ENCODE measurements at regions not wholly inside any gene's neighbourhood (a gene's known extent, or its start where the extent isn't known, plus 50 kb on each side); places are given as distances from the start of the nearest gene placed in this dataset.
"Not testable (repeated sequence)": the region's sequence is repeated elsewhere in the genome, so short reads cannot be mapped to it uniquely, and the experiment has no call there.

DNA sequence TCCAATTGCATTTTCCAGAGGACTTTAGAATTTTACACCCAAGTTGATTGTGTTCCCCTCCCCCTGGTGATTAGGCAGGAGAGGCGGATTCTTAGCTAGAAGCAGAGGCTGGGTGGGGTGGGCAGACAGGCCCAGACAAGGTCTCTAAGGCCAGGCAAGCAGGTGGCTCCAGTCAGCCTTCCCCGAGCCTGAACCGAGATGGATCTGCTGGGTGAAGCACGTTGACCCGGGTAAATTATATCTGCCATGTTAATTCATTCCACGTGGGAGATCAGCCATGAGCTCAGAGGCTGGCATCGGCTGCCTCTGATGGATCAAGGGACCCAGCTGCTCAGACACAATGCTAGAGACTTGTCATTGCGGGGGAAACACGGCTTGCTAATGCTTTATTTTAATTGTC lies 159.5 kb upstream of the MAFB start:
- no peak for FAIRE-seq

DNA sequence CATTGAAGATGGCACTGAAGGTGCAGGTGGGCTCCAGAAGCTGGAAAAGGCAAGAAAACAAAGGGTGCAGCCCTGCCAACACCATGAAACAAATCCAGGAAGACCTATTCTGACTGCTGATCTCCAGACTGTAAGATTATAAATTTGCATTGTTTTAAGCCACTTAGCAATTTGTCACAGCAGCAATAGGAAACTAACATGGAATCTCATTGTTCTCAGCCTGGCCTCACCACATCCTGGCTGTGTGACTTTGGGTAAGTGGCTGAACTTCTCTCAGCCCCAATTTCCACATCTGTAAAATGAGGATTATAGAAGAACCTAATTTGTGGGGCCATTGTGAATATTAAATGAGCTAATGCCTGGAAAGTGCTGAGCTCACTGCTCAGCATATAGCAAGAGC lies 160.4 kb upstream of the MAFB start:
- DNase-seq (ENCODE audit: insufficient read length, low spot score) (no peak), FAIRE-seq (no peak)

More for the DNA sequence above, 159.5 kb upstream of the MAFB start:
- DNase-seq (ENCODE audit: insufficient read length, low spot score), result no peak

GRCh38 chr20:40851051-40851450 lies 162.0 kb upstream of the MAFB start:
- DNase-seq (ENCODE audit: insufficient read length, low spot score) (no peak), FAIRE-seq (no peak)

DNA sequence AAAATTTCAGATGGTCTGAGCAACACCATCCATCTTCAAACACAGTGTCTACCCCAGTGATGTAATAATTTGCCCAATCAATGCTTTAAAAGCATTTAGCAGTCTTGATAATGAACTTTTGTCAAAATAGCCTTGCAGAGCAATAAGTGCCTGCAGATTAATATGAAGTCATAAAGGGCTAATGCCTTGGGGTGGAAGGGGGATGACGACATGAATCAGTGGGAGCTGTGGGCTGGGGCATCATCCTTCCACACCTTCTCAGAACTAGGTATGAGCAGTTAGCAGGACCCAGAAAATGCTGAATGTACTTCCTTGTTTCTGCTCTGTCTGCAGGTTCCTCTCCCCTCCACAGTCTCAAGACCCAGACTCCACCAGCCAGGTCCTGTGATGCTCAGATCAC lies 166.2 kb upstream of the MAFB start:
- DNase-seq (ENCODE audit: insufficient read length, low spot score) (no peak), FAIRE-seq (no peak)

GRCh38 chr20:40856653-40857052 lies 167.6 kb upstream of the MAFB start:
- FAIRE-seq, result no peak
- DNase-seq (ENCODE audit: insufficient read length, low spot score), result no peak

DNA sequence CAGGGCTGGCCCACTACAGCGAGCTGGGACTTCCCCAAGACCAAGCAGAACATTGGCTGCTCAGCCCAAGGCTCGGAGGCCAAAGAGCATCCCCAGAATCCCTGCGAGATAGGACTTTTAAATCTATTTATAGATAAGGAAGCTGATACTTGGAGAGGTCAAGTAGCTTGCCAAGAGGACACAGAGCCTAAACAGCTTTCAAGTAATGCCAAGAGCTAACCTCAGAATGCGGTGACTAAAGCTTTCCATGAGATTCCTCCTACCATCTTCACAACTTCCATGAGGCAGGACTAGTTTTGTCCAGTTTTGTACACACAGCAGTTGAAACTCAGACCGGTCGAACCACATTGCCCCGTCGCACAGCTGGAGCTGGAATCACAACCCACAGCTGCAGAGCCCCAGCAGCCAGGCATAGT lies 168.1 kb upstream of the TOP1 start:
- DNase-seq (ENCODE audit: insufficient read length, low spot score) (no peak), FAIRE-seq (no peak)

GRCh38 chr20:40861427-40862008 lies 167.1 kb upstream of the TOP1 start:
- no peak for FAIRE-seq

GRCh38 chr20:40863355-40863919 lies 165.2 kb upstream of the TOP1 start:
- FAIRE-seq, result no peak
- DNase-seq (ENCODE audit: insufficient read length, low spot score), result no peak

More at GRCh38 chr20:40861427-40862008, 167.1 kb upstream of the TOP1 start:
- no peak for DNase-seq (ENCODE audit: insufficient read length, low spot score)

DNA sequence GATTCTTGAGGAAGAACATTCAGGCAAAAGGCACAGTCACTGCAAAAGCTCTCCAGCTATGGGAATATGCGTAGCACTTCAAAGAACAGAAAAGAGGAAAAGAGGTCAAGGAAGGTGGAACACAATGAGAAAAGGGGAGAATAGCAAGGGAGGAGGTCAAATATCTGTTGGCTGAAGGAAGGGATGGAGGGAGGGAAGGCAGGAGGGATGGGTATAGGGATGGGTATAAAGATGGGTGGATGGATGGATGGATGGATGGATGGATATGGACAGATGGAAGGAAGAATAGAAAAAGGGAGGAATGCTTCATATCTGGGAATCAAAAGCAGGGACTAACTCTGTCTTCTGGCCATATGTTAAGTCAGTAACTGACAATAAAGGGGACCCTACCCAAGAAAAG lies 164.2 kb upstream of the TOP1 start:
- FAIRE-seq, result no peak
- DNase-seq (ENCODE audit: insufficient read length, low spot score), result no peak

DNA sequence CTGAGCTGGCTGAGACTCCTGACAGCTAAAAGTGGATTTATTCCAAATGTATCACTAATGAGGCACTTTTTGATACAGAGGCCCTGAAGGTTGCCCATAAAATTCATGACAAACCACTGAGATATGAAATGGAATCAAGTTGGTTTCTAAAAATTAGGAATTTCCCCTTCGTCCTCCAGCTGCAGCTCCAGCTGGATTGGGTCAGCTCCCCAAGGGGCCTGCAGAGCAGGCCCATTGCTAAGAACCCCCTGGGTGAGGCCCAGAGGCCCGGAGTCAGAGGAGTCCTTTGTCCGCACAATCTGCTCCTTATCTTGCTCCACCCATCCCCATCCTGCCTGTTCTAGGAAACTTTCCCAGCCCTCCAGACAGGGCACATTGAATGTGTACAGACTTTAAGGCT lies 163.5 kb upstream of the TOP1 start:
- FAIRE-seq (no peak), DNase-seq (ENCODE audit: insufficient read length, low spot score) (no peak)

DNA sequence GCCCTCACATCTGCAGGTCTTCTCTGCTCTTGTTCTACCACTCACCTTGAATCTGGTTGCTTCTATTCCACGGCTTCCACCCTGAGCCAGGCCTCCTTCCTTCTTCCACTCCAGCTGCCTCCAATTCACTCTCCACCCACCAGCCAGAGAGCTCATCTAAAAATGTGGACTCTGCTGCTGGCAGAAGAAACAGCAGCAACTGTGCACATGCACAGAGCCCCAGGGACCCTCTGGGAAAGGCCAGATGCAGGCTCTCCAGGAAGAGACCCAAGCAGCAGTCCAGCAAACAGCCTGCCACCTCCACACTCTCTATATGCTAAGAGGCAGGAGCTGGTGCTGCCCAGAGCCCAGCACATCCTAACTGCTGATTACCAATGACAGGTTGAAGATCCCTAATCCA lies 162.6 kb upstream of the TOP1 start:
- FAIRE-seq, result no peak
- no peak for DNase-seq (ENCODE audit: insufficient read length, low spot score)

- no peak for FAIRE-seq
- no peak for DNase-seq (ENCODE audit: insufficient read length, low spot score)
Measured at GRCh38 chr20:40868551-40869217, 159.9 kb upstream of the TOP1 start.

DNA sequence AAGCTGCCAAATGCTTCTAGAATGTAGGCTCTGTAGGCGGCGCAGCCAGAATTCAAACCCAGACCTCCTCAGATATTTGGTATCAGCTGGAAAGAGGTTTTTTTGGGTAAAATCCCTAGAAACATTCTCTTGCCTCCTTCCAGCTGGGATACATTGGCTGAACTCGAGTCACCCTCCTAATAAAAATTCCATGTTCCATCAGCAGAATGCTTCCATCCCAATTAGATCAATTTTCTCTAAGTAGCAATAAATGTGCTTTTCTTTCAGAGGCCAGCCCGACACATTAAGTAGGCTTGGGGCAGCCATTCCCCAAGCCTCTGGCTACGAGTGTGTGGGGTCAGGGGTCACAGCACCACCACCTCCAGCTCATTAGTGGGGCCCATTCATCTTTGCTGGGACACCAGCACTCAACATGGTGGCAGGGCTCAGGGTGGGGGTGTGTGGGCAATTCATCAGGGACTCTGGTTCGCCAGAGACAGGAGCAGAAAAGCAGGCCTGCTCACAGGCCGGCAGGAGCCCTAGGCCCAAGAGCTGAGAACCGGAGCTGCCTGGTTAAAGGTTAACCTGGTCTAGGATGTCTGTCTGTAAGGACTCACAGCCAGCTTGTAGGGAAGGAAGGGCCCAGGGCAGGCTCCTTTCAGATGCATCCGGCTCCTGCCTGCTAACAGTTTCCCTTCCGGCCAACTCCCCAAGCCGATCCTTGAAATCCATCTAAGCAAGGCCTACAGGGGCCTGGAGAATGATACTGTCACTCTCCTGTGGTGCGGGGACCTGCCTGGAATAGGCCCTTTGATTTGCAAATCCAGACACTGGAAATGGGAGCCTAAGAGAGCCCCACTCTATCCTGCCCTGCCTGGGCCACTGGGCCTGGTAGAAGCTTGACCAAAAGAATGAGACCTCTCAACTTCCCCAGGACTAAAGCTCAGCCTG lies 159.1 kb upstream of the TOP1 start:
- FAIRE-seq, result no peak

GRCh38 chr20:40875116-40876085 lies 153.2 kb upstream of the TOP1 start:
- FAIRE-seq, result no peak
- no peak for DNase-seq (ENCODE audit: insufficient read length, low spot score)

More for the DNA sequence above, 159.1 kb upstream of the TOP1 start:
- no peak for DNase-seq (ENCODE audit: insufficient read length, low spot score)

GRCh38 chr20:40878099-40878498 lies 150.5 kb upstream of the TOP1 start:
- not testable (repeated sequence) for DNase-seq (ENCODE audit: insufficient read length, low spot score); FAIRE-seq

- DNase-seq (ENCODE audit: insufficient read length, low spot score), result peak; percentile 20
- no peak for FAIRE-seq
Measured at GRCh38 chr20:40880063-40880728, 148.4 kb upstream of the TOP1 start.

- FAIRE-seq (no peak), DNase-seq (ENCODE audit: insufficient read length, low spot score) (no peak)
Measured at GRCh38 chr20:40880729-40881109, 147.9 kb upstream of the TOP1 start.

- no peak for DNase-seq (ENCODE audit: insufficient read length, low spot score)
- no peak for FAIRE-seq
Measured at GRCh38 chr20:40882152-40882551, 146.5 kb upstream of the TOP1 start.

- DNase-seq (ENCODE audit: insufficient read length, low spot score) (no peak), FAIRE-seq (no peak)
Measured at GRCh38 chr20:40883097-40883496, 145.5 kb upstream of the TOP1 start.

DNA sequence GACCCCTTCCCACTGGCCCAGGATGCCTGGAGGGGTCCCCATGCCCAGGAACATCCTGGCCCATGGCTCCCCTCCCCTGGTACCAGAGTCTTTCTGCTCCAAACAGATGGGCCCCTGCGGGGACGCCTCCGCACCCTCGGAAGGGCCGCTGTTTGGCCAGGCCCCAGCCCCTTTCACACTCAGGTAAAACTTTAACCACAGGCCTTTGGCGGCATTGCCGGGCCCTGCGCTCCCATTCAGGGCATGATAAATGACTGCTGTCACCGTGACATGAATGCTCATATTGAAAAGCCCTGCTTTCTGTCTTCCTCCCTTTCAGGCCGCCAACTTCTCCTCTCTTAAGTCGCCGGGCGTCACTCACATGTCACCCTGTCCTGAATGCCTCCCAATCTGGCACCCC lies 141.5 kb upstream of the TOP1 start:
- DNase-seq (ENCODE audit: insufficient read length, low spot score), result no peak
- FAIRE-seq, result no peak
